ENCODE measurements at regions not wholly inside any gene's neighbourhood (a gene's known extent, or its start where the extent isn't known, plus 50 kb on each side); places are given as distances from the start of the nearest gene placed in this dataset.

DNA sequence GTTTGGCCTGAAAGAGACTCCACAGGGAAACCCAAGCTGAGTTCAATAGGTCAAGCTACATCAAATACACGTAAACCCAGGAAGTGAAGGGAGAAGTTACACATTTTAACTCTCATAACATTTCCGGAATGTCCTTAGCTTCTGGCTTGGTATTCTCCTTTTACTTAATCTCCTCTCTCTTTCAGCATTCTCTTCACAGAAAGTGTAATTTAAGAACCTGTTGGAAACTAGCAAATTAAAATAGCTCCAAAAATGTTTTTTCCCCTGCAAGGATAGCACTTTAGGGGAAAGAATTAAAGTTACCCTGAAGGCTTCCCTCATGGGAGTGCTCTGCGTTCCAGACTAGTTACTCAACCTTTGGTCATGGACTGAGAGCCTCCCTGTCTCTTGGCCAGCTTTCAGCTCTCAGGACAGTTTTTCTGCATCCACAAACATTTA is 292.7 kb upstream of the TARS1 start:
- TF ChIP-seq, protein P1, sequence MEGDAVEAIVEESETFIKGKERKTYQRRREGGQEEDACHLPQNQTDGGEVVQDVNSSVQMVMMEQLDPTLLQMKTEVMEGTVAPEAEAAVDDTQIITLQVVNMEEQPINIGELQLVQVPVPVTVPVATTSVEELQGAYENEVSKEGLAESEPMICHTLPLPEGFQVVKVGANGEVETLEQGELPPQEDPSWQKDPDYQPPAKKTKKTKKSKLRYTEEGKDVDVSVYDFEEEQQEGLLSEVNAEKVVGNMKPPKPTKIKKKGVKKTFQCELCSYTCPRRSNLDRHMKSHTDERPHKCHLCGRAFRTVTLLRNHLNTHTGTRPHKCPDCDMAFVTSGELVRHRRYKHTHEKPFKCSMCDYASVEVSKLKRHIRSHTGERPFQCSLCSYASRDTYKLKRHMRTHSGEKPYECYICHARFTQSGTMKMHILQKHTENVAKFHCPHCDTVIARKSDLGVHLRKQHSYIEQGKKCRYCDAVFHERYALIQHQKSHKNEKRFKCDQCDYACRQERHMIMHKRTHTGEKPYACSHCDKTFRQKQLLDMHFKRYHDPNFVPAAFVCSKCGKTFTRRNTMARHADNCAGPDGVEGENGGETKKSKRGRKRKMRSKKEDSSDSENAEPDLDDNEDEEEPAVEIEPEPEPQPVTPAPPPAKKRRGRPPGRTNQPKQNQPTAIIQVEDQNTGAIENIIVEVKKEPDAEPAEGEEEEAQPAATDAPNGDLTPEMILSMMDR (conservative IDR thresholded peaks at IDR 0.05), result no peak
- no peak for TF ChIP-seq EZH2 (IDR thresholded peaks at IDR 0.05; ENCODE audit: low read depth)
